ENCODE measurements at regions not wholly inside any gene's neighbourhood (a gene's known extent, or its start where the extent isn't known, plus 50 kb on each side); places are given as distances from the start of the nearest gene placed in this dataset.
"Not testable (repeated sequence)": the region's sequence is repeated elsewhere in the genome, so short reads cannot be mapped to it uniquely, and the experiment has no call there.

- not testable (repeated sequence) for H3K36me3 Mint-ChIP-seq (ENCODE audit: insufficient read depth); H3K4me3 Mint-ChIP-seq; ATAC-seq
These were observed 105.2 kb upstream of the SNX2 start for GRCh38 chr5:122669709-122670108.

GRCh38 chr5:122673343-122673742 is 101.5 kb upstream of the SNX2 start:
- no peaks in the 10 kb centered on the region for H3K4me1 Mint-ChIP-seq (ENCODE audit: low read depth)
- DNase-seq (no peak), ATAC-seq (no peak)
- peaks cover 7% of the 10 kb centered on the region for H3K9me3 Mint-ChIP-seq
- H3K4me3 Mint-ChIP-seq: no peak overlapping the region
- H3K36me3 Mint-ChIP-seq (ENCODE audit: insufficient read depth): no peaks in the 10 kb centered on the region
- peaks cover 11% of the 10 kb centered on the region for H3K27me3 Mint-ChIP-seq (ENCODE audit: low read depth)

More at GRCh38 chr5:122669709-122670108, 105.2 kb upstream of the SNX2 start:
- H3K9me3 Mint-ChIP-seq; DNase-seq; H3K27me3 Mint-ChIP-seq (ENCODE audit: low read depth); H3K4me1 Mint-ChIP-seq (ENCODE audit: low read depth): not testable (repeated sequence)

GRCh38 chr5:122674385-122674784 is 100.5 kb upstream of the SNX2 start:
- Mint-ChIP-seq H3K27me3 (ENCODE audit: low read depth) (peaks cover 13% of the 10 kb centered on the region), H3K9me3 (peaks cover 7% of the 10 kb centered on the region), H3K4me1 (ENCODE audit: low read depth) (no peaks in the 10 kb centered on the region), H3K4me3 (no peak overlapping the region), H3K36me3 (ENCODE audit: insufficient read depth) (no peaks in the 10 kb centered on the region)
- no peak for DNase-seq
- no peak for ATAC-seq

- no peak for DNase-seq
- peaks cover 10% of the 10 kb centered on the region for H3K27me3 Mint-ChIP-seq (ENCODE audit: low read depth)
- no peaks in the 10 kb centered on the region for H3K4me1 Mint-ChIP-seq (ENCODE audit: low read depth)
- no peak for ATAC-seq
- no peaks in the 10 kb centered on the region for H3K9me3 Mint-ChIP-seq
- no peaks in the 10 kb centered on the region for H3K36me3 Mint-ChIP-seq (ENCODE audit: insufficient read depth)
- H3K4me3 Mint-ChIP-seq: no peak overlapping the region
These were observed 94.1 kb upstream of the SNX2 start for GRCh38 chr5:122680623-122681350.

- no peaks in the 10 kb centered on the region for H3K36me3 Mint-ChIP-seq (ENCODE audit: insufficient read depth)
- DNase-seq: no peak
- no peak overlapping the region for H3K4me3 Mint-ChIP-seq
- ATAC-seq: no peak
- peaks cover 5% of the 10 kb centered on the region for H3K27me3 Mint-ChIP-seq (ENCODE audit: low read depth)
- H3K4me1 Mint-ChIP-seq (ENCODE audit: low read depth): no peaks in the 10 kb centered on the region
- H3K9me3 Mint-ChIP-seq: no peaks in the 10 kb centered on the region
These were observed 91.2 kb upstream of the SNX2 start for GRCh38 chr5:122683631-122684030.

- H3K4me1 Mint-ChIP-seq (ENCODE audit: low read depth): no peaks in the 10 kb centered on the region
These were observed 84.6 kb upstream of the SNX2 start for GRCh38 chr5:122690266-122690665.

GRCh38 chr5:122691931-122692330 is 82.9 kb upstream of the SNX2 start:
- DNase-seq (no peak), ATAC-seq (no peak)
- Mint-ChIP-seq H3K4me3 (no peak overlapping the region), H3K9me3 (no peaks in the 10 kb centered on the region), H3K27me3 (ENCODE audit: low read depth) (peaks cover 3% of the 10 kb centered on the region), H3K36me3 (ENCODE audit: insufficient read depth) (no peaks in the 10 kb centered on the region), H3K4me1 (ENCODE audit: low read depth) (no peaks in the 10 kb centered on the region)

More at GRCh38 chr5:122690266-122690665, 84.6 kb upstream of the SNX2 start:
- ATAC-seq (no peak), DNase-seq (no peak)
- peaks cover 2% of the 10 kb centered on the region for H3K27me3 Mint-ChIP-seq (ENCODE audit: low read depth)
- H3K36me3 Mint-ChIP-seq (ENCODE audit: insufficient read depth): no peaks in the 10 kb centered on the region
- H3K9me3 Mint-ChIP-seq: no peaks in the 10 kb centered on the region
- no peak overlapping the region for H3K4me3 Mint-ChIP-seq

GRCh38 chr5:122693963-122694362 is 80.9 kb upstream of the SNX2 start:
- H3K27me3 Mint-ChIP-seq (ENCODE audit: low read depth): peaks cover 5% of the 10 kb centered on the region
- H3K36me3 Mint-ChIP-seq (ENCODE audit: insufficient read depth): no peaks in the 10 kb centered on the region
- DNase-seq (no peak), ATAC-seq (no peak)
- no peak overlapping the region for H3K4me3 Mint-ChIP-seq
- H3K4me1 Mint-ChIP-seq (ENCODE audit: low read depth): no peaks in the 10 kb centered on the region
- no peaks in the 10 kb centered on the region for H3K9me3 Mint-ChIP-seq

GRCh38 chr5:122694884-122695283 is 80.0 kb upstream of the SNX2 start:
- Mint-ChIP-seq H3K4me1 (ENCODE audit: low read depth) (no peaks in the 10 kb centered on the region), H3K27me3 (ENCODE audit: low read depth) (peaks cover 7% of the 10 kb centered on the region), H3K4me3 (no peak overlapping the region), H3K9me3 (no peaks in the 10 kb centered on the region), H3K36me3 (ENCODE audit: insufficient read depth) (no peaks in the 10 kb centered on the region)
- ATAC-seq (no peak), DNase-seq (no peak)

GRCh38 chr5:122696735-122697134 is 78.1 kb upstream of the SNX2 start:
- not testable (repeated sequence) for ATAC-seq

GRCh38 chr5:122697191-122697590 is 77.7 kb upstream of the SNX2 start:
- no peaks in the 10 kb centered on the region for H3K36me3 Mint-ChIP-seq (ENCODE audit: insufficient read depth)
- H3K4me3 Mint-ChIP-seq: no peak overlapping the region
- no peaks in the 10 kb centered on the region for H3K9me3 Mint-ChIP-seq
- ATAC-seq: no peak
- DNase-seq: no peak
- peaks cover 7% of the 10 kb centered on the region for H3K27me3 Mint-ChIP-seq (ENCODE audit: low read depth)
- no peaks in the 10 kb centered on the region for H3K4me1 Mint-ChIP-seq (ENCODE audit: low read depth)

More at GRCh38 chr5:122696735-122697134, 78.1 kb upstream of the SNX2 start:
- not testable (repeated sequence) for H3K27me3 Mint-ChIP-seq (ENCODE audit: low read depth); H3K9me3 Mint-ChIP-seq; DNase-seq; H3K4me3 Mint-ChIP-seq; H3K4me1 Mint-ChIP-seq (ENCODE audit: low read depth); H3K36me3 Mint-ChIP-seq (ENCODE audit: insufficient read depth)

- no peak for DNase-seq
- no peak for ATAC-seq
- Mint-ChIP-seq H3K27me3 (ENCODE audit: low read depth) (peaks cover 7% of the 10 kb centered on the region), H3K4me3 (no peak overlapping the region), H3K9me3 (no peaks in the 10 kb centered on the region), H3K4me1 (ENCODE audit: low read depth) (no peaks in the 10 kb centered on the region), H3K36me3 (ENCODE audit: insufficient read depth) (no peaks in the 10 kb centered on the region)
These were observed 75.7 kb upstream of the SNX2 start for GRCh38 chr5:122699201-122699600.

GRCh38 chr5:122701640-122702523 is 73.0 kb upstream of the SNX2 start:
- peak; percentile 40 to 58 for ATAC-seq

GRCh38 chr5:122702524-122702875 is 72.4 kb upstream of the SNX2 start:
- no peak overlapping the region for H3K4me3 Mint-ChIP-seq
- DNase-seq (no peak), ATAC-seq (no peak)
- no peaks in the 10 kb centered on the region for H3K36me3 Mint-ChIP-seq (ENCODE audit: insufficient read depth)
- no peaks in the 10 kb centered on the region for H3K9me3 Mint-ChIP-seq
- peaks cover 2% of the 10 kb centered on the region for H3K27me3 Mint-ChIP-seq (ENCODE audit: low read depth)
- no peaks in the 10 kb centered on the region for H3K4me1 Mint-ChIP-seq (ENCODE audit: low read depth)

More at GRCh38 chr5:122701640-122702523, 73.0 kb upstream of the SNX2 start:
- DNase-seq: no peak
- Mint-ChIP-seq H3K4me3 (no peak overlapping the region), H3K36me3 (ENCODE audit: insufficient read depth) (no peaks in the 10 kb centered on the region), H3K9me3 (no peaks in the 10 kb centered on the region), H3K4me1 (ENCODE audit: low read depth) (no peaks in the 10 kb centered on the region), H3K27me3 (ENCODE audit: low read depth) (peaks cover 4% of the 10 kb centered on the region)

- Mint-ChIP-seq H3K4me1 (ENCODE audit: low read depth) (no peaks in the 10 kb centered on the region), H3K9me3 (no peaks in the 10 kb centered on the region), H3K27me3 (ENCODE audit: low read depth) (peaks cover 2% of the 10 kb centered on the region), H3K4me3 (no peak overlapping the region), H3K36me3 (ENCODE audit: insufficient read depth) (no peaks in the 10 kb centered on the region)
- DNase-seq: no peak
- ATAC-seq: no peak
These were observed 71.7 kb upstream of the SNX2 start for GRCh38 chr5:122703203-122703602.

All from activated T-cell treated with anti-CD3 and anti-CD28 coated beads, Interleukin-2, amount 50 U/mL, for 4 hours (primary cell).